ENCODE measurements at regions not wholly inside any gene's neighbourhood (a gene's known extent, or its start where the extent isn't known, plus 50 kb on each side); places are given as distances from the start of the nearest gene placed in this dataset.

DNA sequence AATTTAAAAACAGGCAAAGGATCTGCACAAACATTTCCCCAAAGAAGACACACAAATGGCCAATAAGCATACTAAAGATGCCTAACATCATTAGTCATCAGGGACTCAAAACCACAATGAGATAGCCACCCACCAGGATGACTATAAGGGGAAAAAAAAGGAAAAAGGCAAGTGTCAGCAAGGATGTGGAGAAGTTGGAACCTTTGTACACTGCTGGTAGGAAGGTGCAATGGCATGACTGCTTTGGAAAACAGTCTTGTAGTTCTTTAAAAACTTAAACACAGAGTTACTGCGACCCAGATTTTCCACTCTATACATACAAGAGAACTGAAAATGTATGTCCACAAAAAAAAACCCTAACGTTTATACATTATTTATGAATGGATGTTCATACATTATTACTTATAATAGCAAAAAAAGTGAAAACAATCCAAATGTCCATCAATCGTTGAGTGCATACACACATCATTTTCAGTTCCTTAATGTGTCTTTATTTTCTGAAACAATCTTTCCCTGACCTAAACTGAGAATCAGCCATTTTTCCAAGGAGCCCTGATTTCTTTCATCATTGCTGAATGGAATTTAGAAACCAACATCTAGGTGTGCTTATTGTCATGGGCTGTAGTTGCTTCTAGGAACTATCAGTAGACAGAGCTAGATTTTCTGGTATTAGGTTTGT is 64.7 kb upstream of the TLK1 start:
- Mint-ChIP-seq H3K9me3 (peaks cover 8% of the 10 kb centered on the region), H3K4me3 (no peak overlapping the region), H3K36me3 (no peaks in the 10 kb centered on the region), H3K27ac (no peak overlapping the region), H3K27me3 (ENCODE audit: insufficient read depth, low read depth) (no peaks in the 10 kb centered on the region), H3K4me1 (no peaks in the 10 kb centered on the region)
- Histone ChIP-seq H3K9me3 (ENCODE audit: low read depth) (no peaks in the 10 kb centered on the region), H3K36me3 (peaks cover 5% of the 10 kb centered on the region), H4K20me1 (ENCODE audit: low read depth) (no peaks in the 10 kb centered on the region), H3K4me1 (no peaks in the 10 kb centered on the region), H3K9ac (no peak overlapping the region), H3K27me3 (no peaks in the 10 kb centered on the region), H3K27ac (no peak overlapping the region), H3K79me2 (ENCODE audit: low read depth) (no peaks in the 10 kb centered on the region), H3K4me3 (no peak overlapping the region), H2AFZ (replicated peaks) (no peak overlapping the region), H3K4me2 (no peak overlapping the region), H3F3A (ENCODE audit: low read depth) (no peaks in the 10 kb centered on the region)
- TF ChIP-seq EZH2 (IDR thresholded peaks at IDR 0.05): no peak
- no peak for TF ChIP-seq EZH2phosphoT487 (IDR thresholded peaks at IDR 0.05)
- TF ChIP-seq, protein P1, sequence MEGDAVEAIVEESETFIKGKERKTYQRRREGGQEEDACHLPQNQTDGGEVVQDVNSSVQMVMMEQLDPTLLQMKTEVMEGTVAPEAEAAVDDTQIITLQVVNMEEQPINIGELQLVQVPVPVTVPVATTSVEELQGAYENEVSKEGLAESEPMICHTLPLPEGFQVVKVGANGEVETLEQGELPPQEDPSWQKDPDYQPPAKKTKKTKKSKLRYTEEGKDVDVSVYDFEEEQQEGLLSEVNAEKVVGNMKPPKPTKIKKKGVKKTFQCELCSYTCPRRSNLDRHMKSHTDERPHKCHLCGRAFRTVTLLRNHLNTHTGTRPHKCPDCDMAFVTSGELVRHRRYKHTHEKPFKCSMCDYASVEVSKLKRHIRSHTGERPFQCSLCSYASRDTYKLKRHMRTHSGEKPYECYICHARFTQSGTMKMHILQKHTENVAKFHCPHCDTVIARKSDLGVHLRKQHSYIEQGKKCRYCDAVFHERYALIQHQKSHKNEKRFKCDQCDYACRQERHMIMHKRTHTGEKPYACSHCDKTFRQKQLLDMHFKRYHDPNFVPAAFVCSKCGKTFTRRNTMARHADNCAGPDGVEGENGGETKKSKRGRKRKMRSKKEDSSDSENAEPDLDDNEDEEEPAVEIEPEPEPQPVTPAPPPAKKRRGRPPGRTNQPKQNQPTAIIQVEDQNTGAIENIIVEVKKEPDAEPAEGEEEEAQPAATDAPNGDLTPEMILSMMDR (IDR thresholded peaks at IDR 0.05): no peak
- no peak for DNase-seq (ENCODE audit: low spot score)

DNA sequence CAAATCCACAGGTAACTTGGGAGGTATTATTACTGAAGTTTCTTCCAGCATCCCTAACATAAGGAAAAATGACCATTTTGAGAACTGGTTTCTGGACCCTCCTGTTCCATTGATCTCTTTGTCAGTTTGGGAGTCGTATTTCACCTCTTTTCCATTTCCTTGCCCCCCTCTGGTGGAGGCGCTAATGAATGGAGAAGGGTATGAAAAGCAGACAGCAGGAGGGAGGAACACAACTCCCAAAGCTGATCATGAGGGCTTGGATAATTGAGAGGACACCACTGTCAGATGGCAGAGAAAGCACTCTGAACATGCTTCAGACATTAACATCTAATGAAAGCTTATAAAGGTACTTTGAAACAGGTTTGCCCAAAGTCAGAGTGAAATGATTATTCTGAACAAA is 56.6 kb upstream of the TLK1 start:
- H3K27me3 Mint-ChIP-seq (ENCODE audit: insufficient read depth, low read depth): peaks cover 8% of the 10 kb centered on the region

DNA sequence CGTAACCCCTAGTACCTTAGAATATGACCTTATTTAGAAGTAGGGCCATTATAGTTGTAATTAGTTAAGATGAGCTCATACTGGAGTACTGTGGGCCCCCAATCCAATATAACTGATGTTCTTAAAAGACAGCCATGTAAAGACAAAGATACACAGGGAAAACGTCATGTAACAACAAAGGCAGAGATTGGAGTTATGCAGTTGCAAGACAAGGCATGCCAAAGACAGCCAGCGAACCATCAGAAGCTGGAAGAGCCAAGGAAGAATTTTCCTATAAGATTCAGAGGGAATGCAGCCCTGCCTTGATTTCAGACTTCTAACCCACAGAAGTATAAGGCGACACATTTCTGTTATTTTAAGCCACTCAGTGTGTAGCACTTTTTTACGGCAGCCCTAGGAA is 55.9 kb upstream of the TLK1 start:
- Mint-ChIP-seq H3K27ac (no peak overlapping the region), H3K27me3 (ENCODE audit: insufficient read depth, low read depth) (peaks cover 8% of the 10 kb centered on the region), H3K9me3 (peaks cover 14% of the 10 kb centered on the region), H3K4me1 (peaks cover 8% of the 10 kb centered on the region), H3K36me3 (peaks cover 5% of the 10 kb centered on the region), H3K4me3 (no peak overlapping the region)
- H3K27me3 ChIP-seq: no peaks in the 10 kb centered on the region
- no peaks in the 10 kb centered on the region for H3K79me2 ChIP-seq (ENCODE audit: low read depth)
- no peaks in the 10 kb centered on the region for H3K36me3 ChIP-seq
- peak overlapping the region; percentile 40 for H2AFZ ChIP-seq (replicated peaks)
- H3K9ac ChIP-seq: no peak overlapping the region
- H3K4me3 ChIP-seq: no peak overlapping the region
- H3F3A ChIP-seq (ENCODE audit: low read depth): peaks cover 19% of the 10 kb centered on the region
- H3K9me3 ChIP-seq (ENCODE audit: low read depth): peaks cover 5% of the 10 kb centered on the region
- no peaks in the 10 kb centered on the region for H4K20me1 ChIP-seq (ENCODE audit: low read depth)
- DNase-seq (ENCODE audit: low spot score): no peak
- no peak overlapping the region for H3K27ac ChIP-seq
- peaks cover 26% of the 10 kb centered on the region for H3K4me1 ChIP-seq
- peak overlapping the region; percentile 63 for H3K4me2 ChIP-seq
- no peak for TF ChIP-seq EZH2 (IDR thresholded peaks at IDR 0.05)
- no peak for TF ChIP-seq EZH2phosphoT487 (IDR thresholded peaks at IDR 0.05)
- TF ChIP-seq, protein P1 (IDR thresholded peaks at IDR 0.05): no peak

More for the DNA sequence above, 56.6 kb upstream of the TLK1 start:
- no peak for TF ChIP-seq EZH2phosphoT487 (IDR thresholded peaks at IDR 0.05)
- TF ChIP-seq, protein P1 (IDR thresholded peaks at IDR 0.05): no peak
- no peak for TF ChIP-seq EZH2 (IDR thresholded peaks at IDR 0.05)
- H4K20me1 ChIP-seq (ENCODE audit: low read depth): no peaks in the 10 kb centered on the region
- peak; percentile 67 for DNase-seq (ENCODE audit: low spot score)
- no peak overlapping the region for H3K27ac ChIP-seq
- H3K36me3 Mint-ChIP-seq: peaks cover 5% of the 10 kb centered on the region
- H3K27ac Mint-ChIP-seq: no peak overlapping the region
- no peak overlapping the region for H3K4me3 ChIP-seq
- H2AFZ ChIP-seq (replicated peaks): peak overlapping the region; percentile 40
- H3K4me1 Mint-ChIP-seq: peaks cover 8% of the 10 kb centered on the region
- no peak overlapping the region for H3K9ac ChIP-seq
- H3K79me2 ChIP-seq (ENCODE audit: low read depth): no peaks in the 10 kb centered on the region
- peaks cover 19% of the 10 kb centered on the region for H3F3A ChIP-seq (ENCODE audit: low read depth)
- peaks cover 14% of the 10 kb centered on the region for H3K9me3 Mint-ChIP-seq
- no peak overlapping the region for H3K4me3 Mint-ChIP-seq
- H3K4me2 ChIP-seq: peak overlapping the region; percentile 63
- no peaks in the 10 kb centered on the region for H3K27me3 ChIP-seq
- H3K36me3 ChIP-seq: no peaks in the 10 kb centered on the region
- H3K9me3 ChIP-seq (ENCODE audit: low read depth): peaks cover 5% of the 10 kb centered on the region
- peaks cover 26% of the 10 kb centered on the region for H3K4me1 ChIP-seq

Measured in neural progenitor cell (in vitro differentiated cells).